ENCODE measurements at regions not wholly inside any gene's neighbourhood (a gene's known extent, or its start where the extent isn't known, plus 50 kb on each side); places are given as distances from the start of the nearest gene placed in this dataset.

DNA sequence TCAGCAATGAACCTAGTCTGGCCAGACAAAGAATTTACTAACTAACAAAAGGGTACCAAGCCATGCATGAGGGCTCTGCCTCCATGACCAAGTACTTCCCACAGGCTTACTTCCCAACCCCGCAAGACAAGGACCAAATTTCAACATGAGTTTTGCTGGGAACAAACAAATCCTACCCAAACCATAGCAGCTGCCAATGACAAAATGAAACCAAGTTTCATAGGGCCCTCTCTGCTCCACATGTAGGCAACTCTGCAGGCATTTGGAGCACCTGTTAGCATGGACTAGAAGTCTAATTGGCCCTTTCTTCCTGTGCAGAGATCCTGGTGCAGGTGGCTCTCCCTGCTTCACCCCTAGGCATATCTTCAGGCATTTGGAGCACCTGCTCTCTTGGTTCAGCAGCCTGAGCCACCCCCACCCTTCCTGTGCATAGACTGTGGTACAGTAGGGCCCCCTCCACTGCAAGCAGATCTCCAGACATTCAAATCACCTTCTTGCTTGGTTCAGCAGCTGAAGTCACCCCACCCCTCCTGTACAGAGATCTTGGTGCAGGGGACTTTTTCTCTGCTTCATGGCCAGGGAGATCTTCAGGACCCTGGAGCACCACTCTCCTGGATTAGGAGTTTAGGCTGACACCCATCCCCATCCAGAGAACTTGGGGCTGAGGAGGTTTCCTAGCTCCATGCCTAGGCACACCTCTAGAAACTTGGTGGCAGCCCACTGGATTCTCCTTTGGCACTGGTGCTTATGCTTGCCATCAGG is 308.7 kb downstream of the RPAP3 start:
- Histone ChIP-seq H3K4me2 (ENCODE audit: low read depth, low read length) (no peak overlapping the region), H3K79me2 (ENCODE audit: insufficient read depth, low read length) (no peaks in the 10 kb centered on the region), H3K9me3 (ENCODE audit: low read length) (peaks cover 9% of the 10 kb centered on the region; the same call in 1 of the 2 replicates), H3K27ac (ENCODE audit: extremely low read length, insufficient read depth, low read length) (no peak overlapping the region), H3K9ac (ENCODE audit: insufficient read depth, low read depth, low read length) (no peak overlapping the region), H3K4me3 (replicated peaks in 1 of 3; ENCODE audit: insufficient read depth in 1 of 3, low read depth in 2 of 3, low read length in 3 of 3) (no peak overlapping the region), H3K36me3 (replicated peaks in 1 of 2; ENCODE audit: control insufficient read depth in 1 of 2, insufficient read depth in 2 of 2, low read length in 2 of 2) (no peaks in the 10 kb centered on the region), H4K20me1 (ENCODE audit: insufficient read depth, low read length) (no peaks in the 10 kb centered on the region), H3K4me1 (ENCODE audit: insufficient read depth, low read length) (no peaks in the 10 kb centered on the region), H2AFZ (ENCODE audit: low read length) (no peak overlapping the region), H3K27me3 (ENCODE audit: control insufficient read depth in 1 of 2, insufficient read depth in 2 of 2, low read length in 2 of 2) (no peaks in the 10 kb centered on the region; a peak in 1 of 5 replicates)
- BruUV-seq (replicated peaks) = no TSS peak
- ATAC-seq (no peak), DNase-seq (ENCODE audit: low spot score) (no peak), FAIRE-seq (no peak)
- TF ChIP-seq NFIB (CRISPR knock-in tag; IDR thresholded peaks at IDR 0.05; ENCODE audit: borderline replicate concordance) = no peak
- TF ChIP-seq E2F2 (CRISPR knock-in tag; IDR thresholded peaks at IDR 0.05; ENCODE audit: borderline replicate concordance) = no peak
- TF ChIP-seq SMAD9 (CRISPR knock-in tag; IDR thresholded peaks at IDR 0.05) = no peak
- TF ChIP-seq, protein P1, sequence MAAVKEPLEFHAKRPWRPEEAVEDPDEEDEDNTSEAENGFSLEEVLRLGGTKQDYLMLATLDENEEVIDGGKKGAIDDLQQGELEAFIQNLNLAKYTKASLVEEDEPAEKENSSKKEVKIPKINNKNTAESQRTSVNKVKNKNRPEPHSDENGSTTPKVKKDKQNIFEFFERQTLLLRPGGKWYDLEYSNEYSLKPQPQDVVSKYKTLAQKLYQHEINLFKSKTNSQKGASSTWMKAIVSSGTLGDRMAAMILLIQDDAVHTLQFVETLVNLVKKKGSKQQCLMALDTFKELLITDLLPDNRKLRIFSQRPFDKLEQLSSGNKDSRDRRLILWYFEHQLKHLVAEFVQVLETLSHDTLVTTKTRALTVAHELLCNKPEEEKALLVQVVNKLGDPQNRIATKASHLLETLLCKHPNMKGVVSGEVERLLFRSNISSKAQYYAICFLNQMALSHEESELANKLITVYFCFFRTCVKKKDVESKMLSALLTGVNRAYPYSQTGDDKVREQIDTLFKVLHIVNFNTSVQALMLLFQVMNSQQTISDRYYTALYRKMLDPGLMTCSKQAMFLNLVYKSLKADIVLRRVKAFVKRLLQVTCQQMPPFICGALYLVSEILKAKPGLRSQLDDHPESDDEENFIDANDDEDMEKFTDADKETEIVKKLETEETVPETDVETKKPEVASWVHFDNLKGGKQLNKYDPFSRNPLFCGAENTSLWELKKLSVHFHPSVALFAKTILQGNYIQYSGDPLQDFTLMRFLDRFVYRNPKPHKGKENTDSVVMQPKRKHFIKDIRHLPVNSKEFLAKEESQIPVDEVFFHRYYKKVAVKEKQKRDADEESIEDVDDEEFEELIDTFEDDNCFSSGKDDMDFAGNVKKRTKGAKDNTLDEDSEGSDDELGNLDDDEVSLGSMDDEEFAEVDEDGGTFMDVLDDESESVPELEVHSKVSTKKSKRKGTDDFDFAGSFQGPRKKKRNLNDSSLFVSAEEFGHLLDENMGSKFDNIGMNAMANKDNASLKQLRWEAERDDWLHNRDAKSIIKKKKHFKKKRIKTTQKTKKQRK (IDR thresholded peaks at IDR 0.05; ENCODE audit: low read length) = no peak
- intact Hi-C loops (cut with micrococcal nuclease; ENCODE audit: unreplicated experiment) (loop anchor here (2.0 kb wide), 1 partner anchor 364 kb away; no protein-coding TSS in a partner anchor), in situ Hi-C loops (cut with HindIII; ENCODE audit: extremely low pct_ligation_motif_present, low pct_unique_long_range_greater_than_20kb) (no loop called here)
- ChIA-PET POLR2A (interaction anchor here (0.5 kb wide), 1 partner anchor 433 kb away, joined by 3 read pairs; no protein-coding TSS in a partner anchor), CTCF (ENCODE audit: low intra/inter-chr PET ratio, low total read pairs) (no interaction called here)
- WGBS (ENCODE audit: low lambda C conversion rate) = 33% methylated on average over 1 of the region's 1 CpG

Measured in HepG2 (cell line).